Calu3 (cell line): ENCODE measurements at regions not wholly inside any gene's neighbourhood (a gene's known extent, or its start where the extent isn't known, plus 50 kb on each side); places are given as distances from the start of the nearest gene placed in this dataset.
A peak's percentile ranks its signal among the peaks of the same experiment; 100 is the strongest.
"Not testable (repeated sequence)": the region's sequence is repeated elsewhere in the genome, so short reads cannot be mapped to it uniquely, and the experiment has no call there.

Experiments
- BruUV-seq: library from RNA; stranded (reverse); fragments of 400-500 nt; replicated peaks from 2 replicates; lab custom pipeline; 2021; lab: Mats Ljungman, UMichigan
- CTCF ChIA-PET: fragments of 300-600 bp; sonication (Branson Sonifier 250); formaldehyde crosslinking; loops from one replicate; lab custom pipeline; 2022; ENCODE audit warnings: antibody characterized with exemption; lab: Charles Lee
- DNase-seq: peaks from one replicate; pipeline ENCODE4 v3.0.0; 2022
- H3K27ac Mint-ChIP-seq: one replicate; pipeline ENCODE4 v1.8.0; 2022; ENCODE audit warnings: mixed read lengths; ENCODE audit not compliant: unreplicated experiment
- H3K27me3 Mint-ChIP-seq: one replicate; pipeline ENCODE4 v1.8.0; 2022; ENCODE audit warnings: mixed read lengths; ENCODE audit not compliant: unreplicated experiment
- H3K36me3 Mint-ChIP-seq: one replicate; pipeline ENCODE4 v1.8.0; 2022; ENCODE audit warnings: mild to moderate bottlenecking, moderate library complexity, mixed read lengths; ENCODE audit not compliant: insufficient read depth, unreplicated experiment
- H3K4me1 Mint-ChIP-seq: one replicate; pipeline ENCODE4 v1.8.0; 2022; ENCODE audit warnings: mild to moderate bottlenecking, low read depth, mixed read lengths; ENCODE audit not compliant: unreplicated experiment
- H3K4me3 Mint-ChIP-seq: one replicate; pipeline ENCODE4 v1.8.0; 2022; ENCODE audit warnings: mild to moderate bottlenecking, low read depth, moderate library complexity, mixed read lengths; ENCODE audit not compliant: unreplicated experiment
- H3K9me3 Mint-ChIP-seq: one replicate; pipeline ENCODE4 v1.8.0; 2022; ENCODE audit warnings: low read depth, mixed read lengths; ENCODE audit not compliant: unreplicated experiment
- CTCF ChIP-seq: fragments of 200-600 bp; IDR thresholded peaks from one replicate; pipeline ENCODE4 v1.8.0; 2022; ENCODE audit warnings: antibody characterized with exemption; ENCODE audit not compliant: unreplicated experiment
- intact Hi-C: fragments of 100-400 bp; cut with micrococcal nuclease; formaldehyde crosslinking; loops from one replicate; pipeline ENCODE4 v1.10.0; 2022; ENCODE audit not compliant: unreplicated experiment

GRCh38 chr14:106766145-106766544, 1239.8 kb downstream of the TMEM121 start:
- BruUV-seq, result no TSS peak
- Mint-ChIP-seq H3K27ac (no peak overlapping the region), H3K4me3 (no peak overlapping the region), H3K36me3 (no peaks in the 10 kb centered on the region), H3K27me3 (peaks cover 14% of the 10 kb centered on the region), H3K9me3 (no peaks in the 10 kb centered on the region), H3K4me1 (no peaks in the 10 kb centered on the region)
- intact Hi-C loops, result loop anchor here (2.0 kb wide), 1 partner anchor 25 kb away; no protein-coding TSS in a partner anchor
- no peak for TF ChIP-seq CTCF
- DNase-seq, result no peak
- CTCF ChIA-PET, result interaction anchor here (0.7 kb wide), 1 partner anchor 1465 kb away, joined by 4 read pairs; no protein-coding TSS in a partner anchor

- H3K36me3 Mint-ChIP-seq, H3K4me1 Mint-ChIP-seq, BruUV-seq, H3K27ac Mint-ChIP-seq, H3K9me3 Mint-ChIP-seq, H3K4me3 Mint-ChIP-seq: not testable (repeated sequence)
- peak; percentile 13 for DNase-seq
- intact Hi-C loops, result loop anchor here (2.0 kb wide), 1 partner anchor 24 kb away; no protein-coding TSS in a partner anchor
- CTCF ChIA-PET, result interaction anchor here (0.7 kb wide), 1 partner anchor 1465 kb away, joined by 4 read pairs; no protein-coding TSS in a partner anchor
- H3K27me3 Mint-ChIP-seq, result peaks cover 14% of the 10 kb centered on the region
Observed at GRCh38 chr14:106766551-106767277, 1240.3 kb downstream of the TMEM121 start.

GRCh38 chr14:106768230-106768629, 1241.8 kb downstream of the TMEM121 start:
- H3K4me1 Mint-ChIP-seq, result not testable (repeated sequence)

GRCh38 chr14:106768972-106769700, 1242.8 kb downstream of the TMEM121 start:
- H3K4me3 Mint-ChIP-seq, BruUV-seq, H3K27ac Mint-ChIP-seq, CTCF ChIA-PET, H3K36me3 Mint-ChIP-seq, intact Hi-C loops, H3K4me1 Mint-ChIP-seq, DNase-seq, H3K9me3 Mint-ChIP-seq: not testable (repeated sequence)
- H3K27me3 Mint-ChIP-seq, result peaks cover 14% of the 10 kb centered on the region

More at GRCh38 chr14:106768230-106768629, 1241.8 kb downstream of the TMEM121 start:
- H3K27ac Mint-ChIP-seq, DNase-seq, H3K9me3 Mint-ChIP-seq, H3K4me3 Mint-ChIP-seq, intact Hi-C loops, CTCF ChIA-PET, H3K36me3 Mint-ChIP-seq, BruUV-seq: not testable (repeated sequence)
- peaks cover 14% of the 10 kb centered on the region for H3K27me3 Mint-ChIP-seq

GRCh38 chr14:106770158-106770672, 1243.8 kb downstream of the TMEM121 start:
- H3K4me1 Mint-ChIP-seq, DNase-seq, CTCF ChIA-PET, H3K4me3 Mint-ChIP-seq, intact Hi-C loops, BruUV-seq, H3K27ac Mint-ChIP-seq, H3K9me3 Mint-ChIP-seq, H3K36me3 Mint-ChIP-seq: not testable (repeated sequence)
- peaks cover 14% of the 10 kb centered on the region for H3K27me3 Mint-ChIP-seq

- H3K9me3 Mint-ChIP-seq, H3K4me1 Mint-ChIP-seq, H3K36me3 Mint-ChIP-seq, BruUV-seq, H3K27ac Mint-ChIP-seq, intact Hi-C loops, H3K27me3 Mint-ChIP-seq, CTCF ChIA-PET: not testable (repeated sequence)
- peak; percentile 55 for TF ChIP-seq CTCF
- H3K4me3 Mint-ChIP-seq, result peak overlapping the region; percentile 52
- DNase-seq, result peak; percentile 80
Observed at GRCh38 chr14:106774889-106775480, 1248.6 kb downstream of the TMEM121 start.
